MCF 10A (cell line): ENCODE measurements at regions not wholly inside any gene's neighbourhood (a gene's known extent, or its start where the extent isn't known, plus 50 kb on each side); places are given as distances from the start of the nearest gene placed in this dataset.

Experiments
- BruUV-seq: library from RNA; stranded (reverse); fragments of 400-500 nt; replicated peaks from 2 replicates; lab custom pipeline; 2021; lab: Mats Ljungman, UMichigan
- CTCF ChIA-PET: fragments of 300-600 bp; sonication (Branson Sonifier 250); formaldehyde crosslinking; extraction: SDS; loops from one replicate; lab custom pipeline; 2021; ENCODE audit warnings: antibody characterized with exemption, inconsistent platforms; lab: Yijun Ruan, JAX
- POLR2A ChIA-PET: fragments of 300-600, 350-650 bp; sonication (Branson Sonifier 250); formaldehyde crosslinking; extraction: SDS; loops from one replicate; lab custom pipeline; 2020; ENCODE audit warnings: antibody characterized with exemption, inconsistent platforms; lab: Yijun Ruan, JAX
- DNase-seq: peaks from one replicate; pipeline ENCODE4 v3.0.0-alpha.2; 2018; ENCODE audit not compliant: unreplicated experiment
- H3K27ac Mint-ChIP-seq: one replicate; pipeline ENCODE4 v1.8.0; 2022; ENCODE audit warnings: mild to moderate bottlenecking, low read depth, mixed read lengths; ENCODE audit not compliant: unreplicated experiment
- H3K27me3 Mint-ChIP-seq: one replicate; pipeline ENCODE4 v1.8.0; 2022; ENCODE audit warnings: mixed read lengths; ENCODE audit not compliant: insufficient read depth, unreplicated experiment
- H3K36me3 Mint-ChIP-seq: one replicate; pipeline ENCODE4 v1.8.0; 2022; ENCODE audit warnings: mild to moderate bottlenecking, moderate library complexity, mixed read lengths; ENCODE audit not compliant: insufficient read depth, unreplicated experiment
- H3K4me1 Mint-ChIP-seq: one replicate; pipeline ENCODE4 v1.8.0; 2022; ENCODE audit warnings: mixed read lengths; ENCODE audit not compliant: insufficient read depth, unreplicated experiment
- H3K4me3 Mint-ChIP-seq: one replicate; pipeline ENCODE4 v1.8.0; 2022; ENCODE audit warnings: mild to moderate bottlenecking, moderate library complexity, mixed read lengths; ENCODE audit not compliant: unreplicated experiment
- H3K9me3 Mint-ChIP-seq: one replicate; pipeline ENCODE4 v1.8.0; 2022; ENCODE audit warnings: mixed read lengths; ENCODE audit not compliant: unreplicated experiment
- intact Hi-C: fragments of 100-400 bp; cut with micrococcal nuclease; formaldehyde crosslinking; loops from 2 replicates; pipeline ENCODE4 v1.14.1; 2022
- TF ChIP-seq, protein P1 (sequence below): fragments of 200-600 bp; IDR thresholded peaks from one replicate; pipeline ENCODE4 v1.8.0; 2022; ENCODE audit warnings: antibody characterized with exemption, mild to moderate bottlenecking; ENCODE audit not compliant: unreplicated experiment

- H3K9me3 Mint-ChIP-seq, result peaks cover 18% of the 10 kb centered on the region
- TF ChIP-seq, protein P1, sequence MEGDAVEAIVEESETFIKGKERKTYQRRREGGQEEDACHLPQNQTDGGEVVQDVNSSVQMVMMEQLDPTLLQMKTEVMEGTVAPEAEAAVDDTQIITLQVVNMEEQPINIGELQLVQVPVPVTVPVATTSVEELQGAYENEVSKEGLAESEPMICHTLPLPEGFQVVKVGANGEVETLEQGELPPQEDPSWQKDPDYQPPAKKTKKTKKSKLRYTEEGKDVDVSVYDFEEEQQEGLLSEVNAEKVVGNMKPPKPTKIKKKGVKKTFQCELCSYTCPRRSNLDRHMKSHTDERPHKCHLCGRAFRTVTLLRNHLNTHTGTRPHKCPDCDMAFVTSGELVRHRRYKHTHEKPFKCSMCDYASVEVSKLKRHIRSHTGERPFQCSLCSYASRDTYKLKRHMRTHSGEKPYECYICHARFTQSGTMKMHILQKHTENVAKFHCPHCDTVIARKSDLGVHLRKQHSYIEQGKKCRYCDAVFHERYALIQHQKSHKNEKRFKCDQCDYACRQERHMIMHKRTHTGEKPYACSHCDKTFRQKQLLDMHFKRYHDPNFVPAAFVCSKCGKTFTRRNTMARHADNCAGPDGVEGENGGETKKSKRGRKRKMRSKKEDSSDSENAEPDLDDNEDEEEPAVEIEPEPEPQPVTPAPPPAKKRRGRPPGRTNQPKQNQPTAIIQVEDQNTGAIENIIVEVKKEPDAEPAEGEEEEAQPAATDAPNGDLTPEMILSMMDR, result no peak
- no peaks in the 10 kb centered on the region for H3K4me1 Mint-ChIP-seq
- intact Hi-C loops, result no loop called here
- no TSS peak for BruUV-seq
- ChIA-PET POLR2A (no interaction called here), CTCF (no interaction called here)
- no peaks in the 10 kb centered on the region for H3K27me3 Mint-ChIP-seq
- no peak overlapping the region for H3K27ac Mint-ChIP-seq
- H3K4me3 Mint-ChIP-seq, result no peak overlapping the region
- DNase-seq, result no peak
- peaks cover 6% of the 10 kb centered on the region for H3K36me3 Mint-ChIP-seq
These were observed 653.5 kb upstream of the LRRTM4 start for GRCh38 chr2:78175645-78176044.

DNA sequence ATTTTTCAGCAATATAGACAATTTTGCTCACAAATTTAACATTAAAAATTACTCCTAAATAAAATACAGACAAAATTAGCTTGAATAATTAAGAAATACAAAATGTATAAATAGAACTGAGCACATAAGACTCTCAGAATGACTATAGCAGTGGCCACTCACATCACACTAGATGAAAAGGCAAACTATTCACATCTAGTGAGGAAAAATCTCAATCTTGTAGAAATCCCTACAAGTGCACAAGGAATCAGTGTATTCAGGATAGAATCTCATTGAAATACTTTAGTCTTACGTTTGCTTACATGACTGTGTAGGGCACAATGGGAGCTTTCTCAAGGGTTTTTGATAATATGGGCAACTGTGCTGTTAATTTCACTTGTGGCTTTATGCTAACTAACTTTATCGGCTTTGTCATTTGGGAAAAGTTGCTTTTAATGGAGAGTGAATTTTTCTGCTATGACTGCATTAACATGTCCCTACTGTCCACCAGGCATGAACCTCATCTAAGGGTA, 678.9 kb upstream of the LRRTM4 start:
- Mint-ChIP-seq H3K27ac (no peak overlapping the region), H3K4me3 (no peak overlapping the region), H3K27me3 (no peaks in the 10 kb centered on the region), H3K36me3 (no peaks in the 10 kb centered on the region), H3K4me1 (no peaks in the 10 kb centered on the region), H3K9me3 (peaks cover 7% of the 10 kb centered on the region)
- ChIA-PET POLR2A (no interaction called here), CTCF (no interaction called here)
- DNase-seq, result no peak
- TF ChIP-seq, protein P1, result no peak
- BruUV-seq, result no TSS peak
- intact Hi-C loops, result no loop called here

DNA sequence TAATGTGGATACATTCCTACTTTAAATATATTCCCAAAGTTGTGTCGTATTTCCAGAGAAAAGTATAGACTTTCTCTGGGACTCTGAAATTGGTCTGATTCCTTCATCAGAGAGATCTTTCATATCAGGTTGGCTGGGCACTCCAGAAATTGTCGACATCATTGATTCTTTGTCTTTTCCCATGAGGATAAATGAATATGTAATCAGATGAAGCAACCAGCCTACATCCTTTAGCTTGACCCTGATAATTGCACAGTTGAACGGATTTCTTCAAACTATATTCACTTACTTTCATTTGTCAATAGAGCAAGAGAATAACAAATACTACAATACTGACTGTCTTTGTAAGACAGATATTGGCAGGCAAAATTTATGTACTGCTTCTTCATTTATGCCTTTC, 680.2 kb upstream of the LRRTM4 start:
- CTCF ChIA-PET, result no interaction called here
- intact Hi-C loops, result no loop called here
- H3K4me1 Mint-ChIP-seq, result no peaks in the 10 kb centered on the region
- H3K9me3 Mint-ChIP-seq, result peaks cover 7% of the 10 kb centered on the region
- BruUV-seq, result no TSS peak
- no peaks in the 10 kb centered on the region for H3K27me3 Mint-ChIP-seq
- H3K36me3 Mint-ChIP-seq, result no peaks in the 10 kb centered on the region
- H3K4me3 Mint-ChIP-seq, result no peak overlapping the region
- TF ChIP-seq, protein P1, result no peak
- H3K27ac Mint-ChIP-seq, result no peak overlapping the region
- POLR2A ChIA-PET, result no interaction called here
- DNase-seq, result no peak

GRCh38 chr2:78202986-78203670, 681.0 kb upstream of the LRRTM4 start:
- no peaks in the 10 kb centered on the region for H3K36me3 Mint-ChIP-seq
- TF ChIP-seq, protein P1, result no peak
- DNase-seq, result peak; percentile 3
- H3K27ac Mint-ChIP-seq, result no peak overlapping the region
- ChIA-PET CTCF (interaction anchor here (0.5 kb wide), 1 partner anchor 253 kb away, joined by 3 read pairs; no protein-coding TSS in a partner anchor), POLR2A (no interaction called here)
- no peaks in the 10 kb centered on the region for H3K27me3 Mint-ChIP-seq
- H3K4me1 Mint-ChIP-seq, result no peaks in the 10 kb centered on the region
- H3K4me3 Mint-ChIP-seq, result no peak overlapping the region
- no TSS peak for BruUV-seq
- intact Hi-C loops, result no loop called here
- H3K9me3 Mint-ChIP-seq, result peaks cover 7% of the 10 kb centered on the region
